22Rv1 (cell line): ENCODE measurements at regions not wholly inside any gene's neighbourhood (a gene's known extent, or its start where the extent isn't known, plus 50 kb on each side); places are given as distances from the start of the nearest gene placed in this dataset.

ENCODE experiments used
- H3K27ac ChIP-seq: fragments of 450-650 bp; 2 replicates; pipeline ENCODE4 v1.5.1; 2017
- CTCF ChIP-seq: fragments of 450-650 bp; IDR thresholded peaks from 2 replicates; pipeline ENCODE4 v1.5.1; 2017; ENCODE audit warnings: mild to moderate bottlenecking
- ZFX ChIP-seq: fragments of 450-650 bp; IDR thresholded peaks from 2 replicates; pipeline ENCODE4 v1.6.1; 2017; ENCODE audit warnings: antibody characterized with exemption, borderline replicate concordance

- TF ChIP-seq CTCF = no peak
- TF ChIP-seq ZFX = no peak
These were observed 233.3 kb upstream of the TBX3 start for GRCh38 chr12:114917307-114917706.

DNA sequence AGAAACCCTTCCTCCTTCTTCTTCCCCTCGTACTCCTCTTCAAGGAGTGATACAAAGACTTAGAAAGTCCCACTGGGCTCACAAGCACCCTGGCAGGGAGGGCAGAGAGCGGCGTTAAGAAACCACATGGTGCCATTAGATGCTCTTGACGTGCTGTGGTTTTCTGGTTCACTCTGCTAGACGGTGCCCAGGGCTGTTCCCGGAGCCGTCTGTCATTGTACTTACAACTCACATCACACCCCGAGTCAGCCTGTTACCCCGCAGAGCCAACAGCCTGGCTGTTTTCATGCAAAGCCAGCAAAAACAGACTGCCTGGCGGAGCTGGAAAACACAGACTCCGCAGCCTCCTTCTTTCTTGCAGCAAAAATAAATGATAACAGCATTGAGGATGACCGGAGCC lies 232.6 kb upstream of the TBX3 start:
- TF ChIP-seq ZFX (no peak), CTCF (no peak)
- no peak overlapping the region for H3K27ac ChIP-seq

More at GRCh38 chr12:114917307-114917706, 233.3 kb upstream of the TBX3 start:
- no peak overlapping the region for H3K27ac ChIP-seq

DNA sequence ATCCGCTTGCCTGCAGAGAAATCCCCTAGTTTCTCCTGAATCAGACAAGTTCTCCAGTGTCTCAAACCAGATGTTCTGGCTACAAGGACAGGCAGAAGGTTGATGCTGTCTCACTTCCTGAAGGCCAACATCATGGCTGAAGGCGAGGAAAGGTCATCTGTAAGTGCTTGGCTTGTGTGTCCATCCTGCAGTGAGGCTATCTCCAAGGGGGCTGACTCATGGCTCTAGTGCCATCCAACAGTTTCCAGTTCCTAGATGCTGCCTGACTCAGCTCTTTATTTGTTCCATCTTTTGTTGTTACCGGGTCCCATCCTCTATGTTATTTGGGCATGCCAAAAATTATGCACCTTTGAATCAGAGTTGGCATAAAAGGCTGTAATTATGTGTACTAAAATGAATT lies 232.1 kb upstream of the TBX3 start:
- TF ChIP-seq CTCF (no peak), ZFX (no peak)
- H3K27ac ChIP-seq = no peak overlapping the region

DNA sequence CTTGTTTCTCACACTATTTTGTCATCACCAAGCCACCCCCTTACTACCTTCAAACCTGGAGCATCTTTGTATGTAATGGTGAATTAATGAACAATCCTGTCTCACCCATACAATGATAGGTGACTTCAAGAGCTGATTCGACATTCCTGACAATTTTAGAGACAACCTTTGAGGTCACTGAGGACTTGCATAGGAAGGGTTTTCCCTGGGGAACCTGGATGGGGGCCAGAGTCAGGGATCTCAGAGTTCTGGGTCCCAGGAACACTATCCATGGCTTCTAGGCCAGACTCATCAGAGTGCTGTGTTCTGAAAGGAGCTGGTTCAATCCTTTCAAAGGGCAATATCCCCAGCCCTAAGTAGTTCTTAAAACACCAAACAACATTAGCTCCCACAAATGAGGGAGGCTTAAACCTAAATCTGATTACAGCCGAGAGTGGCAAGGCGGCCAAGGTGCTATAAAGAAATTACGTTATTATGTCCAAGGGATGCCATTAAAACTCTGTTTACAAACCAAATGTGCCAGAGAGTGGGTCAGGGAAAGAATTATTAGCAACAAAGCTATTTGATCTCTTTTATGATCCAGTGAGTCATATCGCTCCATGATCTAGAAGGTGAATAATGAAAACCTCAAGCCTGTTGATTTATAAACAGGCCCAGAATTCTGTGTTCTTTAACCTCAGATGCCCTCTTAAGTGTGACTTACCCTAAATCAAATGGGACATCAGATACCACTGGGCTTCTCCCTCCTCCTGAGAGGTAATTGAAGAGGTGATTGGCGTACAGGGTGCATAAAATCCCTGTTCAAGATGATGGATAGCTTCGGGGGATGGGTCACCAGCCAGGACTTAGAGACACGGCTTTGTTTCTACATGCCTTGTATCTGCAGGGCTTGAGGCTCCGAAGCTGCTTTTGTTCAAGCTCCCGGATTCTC lies 230.2 kb upstream of the TBX3 start:
- TF ChIP-seq ZFX = no peak
- H3K27ac ChIP-seq = no peak overlapping the region

GRCh38 chr12:114912811-114913210 lies 228.8 kb upstream of the TBX3 start:
- TF ChIP-seq CTCF (no peak), ZFX (no peak)

DNA sequence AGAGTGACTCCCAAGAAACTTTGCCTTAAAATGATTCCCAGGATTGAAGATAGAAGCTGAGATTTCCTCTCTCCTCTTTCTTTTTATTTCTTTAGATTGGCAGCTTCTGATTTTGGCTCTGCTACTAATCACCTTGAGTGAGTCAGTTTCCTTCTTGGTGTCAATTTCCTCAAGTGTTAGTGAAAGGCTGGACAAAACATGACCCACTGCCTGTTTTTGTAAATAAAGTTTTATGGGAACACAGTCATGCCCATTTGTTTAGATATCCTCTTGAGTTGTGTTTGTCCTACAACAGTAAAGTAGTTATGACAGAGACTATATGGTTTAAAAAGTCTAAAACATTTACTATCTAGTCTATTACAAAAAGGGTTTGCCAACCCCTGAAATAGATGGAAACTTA lies 227.2 kb upstream of the TBX3 start:
- TF ChIP-seq CTCF (no peak), ZFX (no peak)
- H3K27ac ChIP-seq = no peak overlapping the region

More at GRCh38 chr12:114912811-114913210, 228.8 kb upstream of the TBX3 start:
- H3K27ac ChIP-seq = no peak overlapping the region

DNA sequence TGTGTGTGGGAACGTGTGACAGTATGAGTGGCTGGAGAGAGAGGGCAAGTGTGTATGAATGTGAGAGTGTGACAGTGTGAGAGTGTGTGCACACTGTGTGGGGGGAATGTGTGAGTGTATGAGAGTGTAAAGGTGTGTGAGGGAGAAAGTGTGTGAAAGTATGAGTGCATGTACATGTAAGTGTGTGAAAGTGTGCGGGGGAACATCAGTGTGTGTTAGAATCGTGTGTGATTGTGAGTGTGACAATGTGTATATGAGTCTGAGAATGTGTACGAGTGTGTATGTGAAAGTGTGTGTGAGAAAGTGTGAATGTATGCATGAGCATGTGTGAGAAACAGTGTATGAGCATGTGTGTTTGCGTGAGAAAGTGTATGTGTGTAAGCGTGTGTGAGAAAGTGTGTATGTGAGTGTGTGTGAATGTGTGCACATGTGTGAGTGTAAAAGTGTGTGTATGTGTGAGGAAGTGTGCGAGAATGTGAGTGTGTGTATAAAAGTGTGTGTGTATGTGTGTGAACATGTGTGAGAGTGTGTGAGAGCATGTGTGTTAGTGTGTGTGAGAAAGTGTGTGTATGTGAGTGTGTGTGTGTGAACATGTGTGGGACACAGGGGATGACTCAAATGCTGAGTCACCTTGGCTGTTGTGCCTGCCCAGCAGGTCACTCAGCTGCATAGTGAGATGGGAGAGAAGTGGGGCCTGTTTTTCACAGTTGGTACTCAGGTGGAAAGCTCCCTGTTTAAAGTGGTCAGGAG lies 220.5 kb upstream of the TBX3 start:
- TF ChIP-seq CTCF (no peak), ZFX (no peak)

More for the DNA sequence above, 220.5 kb upstream of the TBX3 start:
- H3K27ac ChIP-seq = no peak overlapping the region
